ENCODE measurements at regions not wholly inside any gene's neighbourhood (a gene's known extent, or its start where the extent isn't known, plus 50 kb on each side); places are given as distances from the start of the nearest gene placed in this dataset.
"Not testable (repeated sequence)": the region's sequence is repeated elsewhere in the genome, so short reads cannot be mapped to it uniquely, and the experiment has no call there.

GRCh38 chr1:148334339-148335130 lies 148.6 kb downstream of the PPIAL4G start:
- no peaks in the 10 kb centered on the region for H3K9me3 ChIP-seq
- H3K36me3 ChIP-seq, result no peaks in the 10 kb centered on the region
- intact Hi-C loops (cut with DNase I), result no loop called here
- peak overlapping the region; percentile 53 to 57 for H3K4me3 ChIP-seq
- DNase-seq (ENCODE audit: extremely low spot score in 2 of 2), result peak in 1 of 2 donors; percentile 93
- peak overlapping the region; percentile 84 for H3K27ac ChIP-seq
- H3K4me1 ChIP-seq, result peaks cover 32% of the 10 kb centered on the region
- H3K27me3 ChIP-seq, result no peaks in the 10 kb centered on the region
- TF ChIP-seq POLR2A (IDR thresholded peaks at IDR 0.05), result peak in 1 of 2 donors; percentile 33
- TF ChIP-seq CTCF (IDR thresholded peaks at IDR 0.05), result no peak
- TF ChIP-seq POLR2AphosphoS5 (IDR thresholded peaks at IDR 0.05; ENCODE audit: insufficient read depth in 1 of 2, low read depth in 1 of 2), result peak; percentile 73 to 90

- no peak for DNase-seq (ENCODE audit: extremely low spot score in 2 of 2)
- H3K36me3 ChIP-seq, result no peaks in the 10 kb centered on the region
- H3K4me3 ChIP-seq, result peak overlapping the region; percentile 53 to 57
- TF ChIP-seq POLR2AphosphoS5 (IDR thresholded peaks at IDR 0.05; ENCODE audit: insufficient read depth in 1 of 2, low read depth in 1 of 2) (no peak), CTCF (IDR thresholded peaks at IDR 0.05) (no peak), POLR2A (IDR thresholded peaks at IDR 0.05) (no peak)
- no peaks in the 10 kb centered on the region for H3K9me3 ChIP-seq
- peaks cover 32% of the 10 kb centered on the region for H3K4me1 ChIP-seq
- intact Hi-C loops (cut with DNase I), result no loop called here
- peak overlapping the region; percentile 84 for H3K27ac ChIP-seq
- H3K27me3 ChIP-seq, result no peaks in the 10 kb centered on the region
These were observed 149.2 kb downstream of the PPIAL4G start for GRCh38 chr1:148333875-148334338.

GRCh38 chr1:148328884-148329283 lies 154.2 kb downstream of the PPIAL4G start:
- TF ChIP-seq POLR2A (IDR thresholded peaks at IDR 0.05) (no peak), POLR2AphosphoS5 (IDR thresholded peaks at IDR 0.05; ENCODE audit: insufficient read depth in 1 of 2, low read depth in 1 of 2) (no peak), CTCF (IDR thresholded peaks at IDR 0.05) (no peak)
- H3K27me3 ChIP-seq, result no peaks in the 10 kb centered on the region
- no peaks in the 10 kb centered on the region for H3K9me3 ChIP-seq
- peaks cover 6% of the 10 kb centered on the region for H3K4me1 ChIP-seq
- H3K27ac ChIP-seq, result no peak overlapping the region
- intact Hi-C loops (cut with DNase I), result no loop called here
- no peaks in the 10 kb centered on the region for H3K36me3 ChIP-seq
- no peak for DNase-seq (ENCODE audit: extremely low spot score in 2 of 2)
- no peak overlapping the region for H3K4me3 ChIP-seq

DNA sequence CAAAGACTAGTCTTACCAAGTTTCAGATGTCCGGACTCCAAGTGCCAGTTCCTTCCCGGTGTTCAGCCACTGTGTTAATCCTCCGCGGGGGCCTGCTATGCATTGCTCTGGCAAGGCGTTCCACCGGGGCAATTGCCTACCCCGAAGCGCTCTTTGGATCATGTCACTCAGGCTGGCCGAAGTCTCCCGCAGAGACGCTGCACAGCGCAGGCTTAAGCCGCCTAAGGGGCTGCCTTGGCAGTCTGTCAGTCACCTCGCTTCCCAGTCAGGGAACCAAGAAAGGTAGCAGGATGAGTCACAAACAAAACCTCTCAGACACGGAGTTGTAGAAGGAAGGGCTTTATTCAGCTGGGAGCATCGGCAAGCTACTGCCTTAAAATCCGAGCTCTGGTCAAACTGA lies 158.1 kb downstream of the PPIAL4G start:
- intact Hi-C loops (cut with DNase I); H3K27me3 ChIP-seq; DNase-seq (ENCODE audit: extremely low spot score in 2 of 2); H3K36me3 ChIP-seq; H3K27ac ChIP-seq; H3K9me3 ChIP-seq; H3K4me1 ChIP-seq; H3K4me3 ChIP-seq: not testable (repeated sequence)

DNA sequence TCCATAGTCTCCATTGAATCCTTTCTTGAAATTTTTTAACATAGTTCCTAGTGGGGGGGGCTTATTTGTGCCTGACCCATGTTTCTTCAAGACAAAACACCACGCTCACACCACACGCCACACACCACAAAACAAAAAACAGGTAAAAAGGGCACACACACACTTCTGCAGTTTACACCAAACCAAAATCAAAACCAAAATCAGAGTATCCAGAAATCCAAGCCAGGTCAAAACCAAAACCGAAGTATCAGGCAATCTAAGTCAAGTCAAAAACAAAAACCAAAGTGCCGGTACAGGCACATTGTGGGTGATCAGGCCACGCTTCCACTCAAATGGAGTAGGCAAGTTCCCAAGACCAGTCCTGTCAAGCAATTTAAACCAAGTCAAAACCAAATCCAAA lies 158.6 kb downstream of the PPIAL4G start:
- intact Hi-C loops (cut with DNase I); H3K9me3 ChIP-seq; H3K27me3 ChIP-seq; DNase-seq (ENCODE audit: extremely low spot score in 2 of 2); H3K4me1 ChIP-seq; H3K27ac ChIP-seq; H3K4me3 ChIP-seq; H3K36me3 ChIP-seq: not testable (repeated sequence)

- intact Hi-C loops (cut with DNase I); H3K4me1 ChIP-seq; DNase-seq (ENCODE audit: extremely low spot score in 2 of 2); H3K27me3 ChIP-seq; H3K9me3 ChIP-seq; H3K27ac ChIP-seq; H3K4me3 ChIP-seq; H3K36me3 ChIP-seq: not testable (repeated sequence)
These were observed 163.0 kb downstream of the PPIAL4G start for GRCh38 chr1:148320079-148320478.

Measured in vagina (tissue), 2 donors.